PC-3 (cell line): ENCODE measurements at regions not wholly inside any gene's neighbourhood (a gene's known extent, or its start where the extent isn't known, plus 50 kb on each side); places are given as distances from the start of the nearest gene placed in this dataset.

ENCODE experiments used
- ATAC-seq: fragments of 200-7000 bp; cut with Tn5 transposase; 2 replicates; pipeline ENCODE4 v1.9.1; 2020; ENCODE audit warnings: mild to moderate bottlenecking, moderate library complexity
- BruUV-seq: library from RNA; stranded (reverse); fragments of 400-500 nt; replicated peaks from 2 replicates; lab custom pipeline; 2021; lab: Mats Ljungman, UMichigan
- CTCF ChIA-PET: fragments of 300-600 bp; sonication (Branson Sonifier 250); formaldehyde crosslinking; loops from one replicate; lab custom pipeline; 2022; ENCODE audit warnings: antibody characterized with exemption; lab: Charles Lee
- POLR2A ChIA-PET: fragments of 300-600 bp; sonication (Branson Sonifier 250); formaldehyde crosslinking; loops from one replicate; lab custom pipeline; 2022; ENCODE audit warnings: antibody characterized with exemption; ENCODE audit not compliant: unreplicated experiment; lab: Charles Lee
- DNase-seq: peaks from one replicate; pipeline ENCODE4 v3.0.0-alpha.2; 2015
- H2AFZ ChIP-seq: fragments of 300-600 bp; sonication (generic); 2 replicates; pipeline ENCODE4 v1.6.0; 2016; ENCODE audit warnings: antibody characterized with exemption, low read length
- H3F3A ChIP-seq: fragments of 300-600 bp; sonication (generic); one replicate; pipeline ENCODE4 v1.6.0; 2017; ENCODE audit warnings: antibody characterized with exemption, low read length, control low read depth, mild to moderate bottlenecking; ENCODE audit not compliant: unreplicated experiment
- H3K27ac ChIP-seq: fragments of 300-600 bp; sonication (generic); 2 replicates; pipeline ENCODE4 v1.5.1; 2016; ENCODE audit warnings: mild to moderate bottlenecking, low read length
- H3K27me3 ChIP-seq: fragments of 300-600 bp; sonication (generic); 2 replicates; pipeline ENCODE4 v1.6.1; 2016; ENCODE audit warnings: low read length, mixed read lengths
- H3K36me3 ChIP-seq: fragments of 300-600 bp; sonication (generic); 2 replicates; pipeline ENCODE4 v1.6.1; 2016; ENCODE audit warnings: low read depth, mixed run types, low read length, mixed read lengths
- H3K4me1 ChIP-seq: fragments of 300-600 bp; sonication (generic); 2 replicates; pipeline ENCODE4 v1.5.1; 2016; ENCODE audit warnings: low read length; ENCODE audit not compliant: insufficient read depth
- H3K4me2 ChIP-seq: fragments of 300-600 bp; sonication (generic); 2 replicates; pipeline ENCODE4 v1.6.0; 2016; ENCODE audit warnings: low read length
- H3K4me3 ChIP-seq: fragments of 300-600 bp; sonication (generic); 2 replicates; pipeline ENCODE4 v1.5.1; 2016; ENCODE audit warnings: mild to moderate bottlenecking, low read length, mixed read lengths
- H3K79me2 ChIP-seq: fragments of 300-600 bp; sonication (generic); 2 replicates; pipeline ENCODE4 v1.6.1; 2017; ENCODE audit warnings: low read length, mixed read lengths
- H3K9ac ChIP-seq: fragments of 300-600 bp; sonication (generic); 2 replicates; pipeline ENCODE4 v1.6.0; 2016; ENCODE audit warnings: mild to moderate bottlenecking, low read length
- H3K9me2 ChIP-seq: fragments of 300-600 bp; sonication (generic); replicated peaks from 2 replicates; pipeline ENCODE4 v1.6.1; 2016; ENCODE audit warnings: mixed run types, low read length, mixed read lengths
- H3K9me3 ChIP-seq: fragments of 300-600 bp; sonication (generic); 2 replicates; pipeline ENCODE4 v1.6.1; 2016; ENCODE audit warnings: low read length, mixed read lengths
- H4K20me1 ChIP-seq: fragments of 300-600 bp; sonication (generic); 2 replicates; pipeline ENCODE4 v1.6.1; 2016; ENCODE audit warnings: low read length, mixed read lengths
- EZH2 ChIP-seq: fragments of 300-600 bp; sonication (generic); IDR thresholded peaks from one replicate; pipeline ENCODE4 v1.6.1; 2017; ENCODE audit warnings: antibody characterized with exemption, mild to moderate bottlenecking, low read length; ENCODE audit not compliant: unreplicated experiment
- EZH2phosphoT487 ChIP-seq: fragments of 300-600 bp; sonication (generic); IDR thresholded peaks from 2 replicates; pipeline ENCODE4 v1.6.1; 2018; ENCODE audit warnings: mild to moderate bottlenecking, antibody characterized with exemption, low read length, borderline replicate concordance
- intact Hi-C: fragments of 100-400 bp; cut with micrococcal nuclease; formaldehyde crosslinking; loops from 2 replicates; pipeline ENCODE4 v1.9.0; 2023
- TF ChIP-seq, protein P1 (sequence below): fragments of 300-600 bp; sonication (generic); conservative IDR thresholded peaks from 2 replicates; pipeline ENCODE4 v1.5.1; 2017; ENCODE audit warnings: antibody characterized with exemption, low read depth, mild to moderate bottlenecking, low read length

DNA sequence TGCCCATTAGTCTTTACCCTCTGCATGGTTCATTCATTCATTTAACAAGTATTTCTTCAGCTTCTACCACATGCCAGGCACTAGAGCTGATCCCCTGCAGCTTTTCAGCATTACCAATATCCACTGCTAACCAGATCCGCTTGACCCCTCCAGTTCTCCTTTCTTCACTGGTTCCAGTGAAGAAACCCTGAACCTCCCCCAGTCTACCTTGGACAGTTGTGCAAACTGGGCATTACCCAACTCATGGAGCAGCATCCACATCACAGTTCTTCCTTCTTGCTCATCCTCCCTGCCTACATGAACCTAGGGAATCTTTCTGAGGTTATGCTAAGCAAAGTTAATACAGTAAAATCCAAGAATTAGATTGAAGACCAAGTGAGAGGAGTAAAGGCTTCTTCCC lies 78.7 kb upstream of the SERP2 start:
- Histone ChIP-seq H3K27ac (no peak overlapping the region), H3K36me3 (no peaks in the 10 kb centered on the region), H3K4me3 (no peak overlapping the region), H4K20me1 (no peaks in the 10 kb centered on the region), H3K4me1 (peaks cover 24% of the 10 kb centered on the region), H2AFZ (no peak overlapping the region), H3K79me2 (no peaks in the 10 kb centered on the region), H3K9me3 (no peaks in the 10 kb centered on the region), H3K9ac (no peak overlapping the region), H3K9me2 (no peaks in the 10 kb centered on the region), H3F3A (no peaks in the 10 kb centered on the region), H3K4me2 (no peak overlapping the region), H3K27me3 (no peaks in the 10 kb centered on the region)
- no peak for ATAC-seq
- intact Hi-C loops = no loop called here
- no TSS peak for BruUV-seq
- POLR2A ChIA-PET = no interaction called here
- no peak for DNase-seq
- no peak for TF ChIP-seq EZH2
- TF ChIP-seq, protein P1, sequence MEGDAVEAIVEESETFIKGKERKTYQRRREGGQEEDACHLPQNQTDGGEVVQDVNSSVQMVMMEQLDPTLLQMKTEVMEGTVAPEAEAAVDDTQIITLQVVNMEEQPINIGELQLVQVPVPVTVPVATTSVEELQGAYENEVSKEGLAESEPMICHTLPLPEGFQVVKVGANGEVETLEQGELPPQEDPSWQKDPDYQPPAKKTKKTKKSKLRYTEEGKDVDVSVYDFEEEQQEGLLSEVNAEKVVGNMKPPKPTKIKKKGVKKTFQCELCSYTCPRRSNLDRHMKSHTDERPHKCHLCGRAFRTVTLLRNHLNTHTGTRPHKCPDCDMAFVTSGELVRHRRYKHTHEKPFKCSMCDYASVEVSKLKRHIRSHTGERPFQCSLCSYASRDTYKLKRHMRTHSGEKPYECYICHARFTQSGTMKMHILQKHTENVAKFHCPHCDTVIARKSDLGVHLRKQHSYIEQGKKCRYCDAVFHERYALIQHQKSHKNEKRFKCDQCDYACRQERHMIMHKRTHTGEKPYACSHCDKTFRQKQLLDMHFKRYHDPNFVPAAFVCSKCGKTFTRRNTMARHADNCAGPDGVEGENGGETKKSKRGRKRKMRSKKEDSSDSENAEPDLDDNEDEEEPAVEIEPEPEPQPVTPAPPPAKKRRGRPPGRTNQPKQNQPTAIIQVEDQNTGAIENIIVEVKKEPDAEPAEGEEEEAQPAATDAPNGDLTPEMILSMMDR = no peak
- TF ChIP-seq EZH2phosphoT487 = no peak
- CTCF ChIA-PET = no interaction called here

DNA sequence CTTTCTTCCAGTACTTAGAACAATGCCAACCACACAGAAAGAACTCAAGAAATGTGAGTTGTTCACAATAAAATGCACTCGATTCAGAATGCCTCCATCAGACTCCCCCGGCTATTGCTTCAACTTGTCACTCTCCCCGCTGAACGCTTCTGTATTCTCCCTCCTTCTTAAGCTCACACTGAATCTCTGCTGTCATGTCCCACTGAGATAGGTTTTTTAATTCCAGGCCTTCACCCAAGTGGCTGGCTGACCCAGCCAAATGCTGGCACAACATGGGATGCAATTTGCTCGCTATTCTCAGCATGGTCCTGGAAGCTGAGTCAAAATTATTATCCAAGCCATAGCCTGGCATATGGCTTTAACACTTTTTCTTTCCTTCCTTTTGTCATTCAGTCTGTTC lies 76.8 kb upstream of the SERP2 start:
- POLR2A ChIA-PET = interaction anchor here (0.6 kb wide), 1 partner anchor 17 kb away, joined by 3 read pairs; no protein-coding TSS in a partner anchor
- H3K79me2 ChIP-seq = no peaks in the 10 kb centered on the region
- TF ChIP-seq, protein P1 = no peak
- TF ChIP-seq EZH2phosphoT487 (no peak), EZH2 (no peak)
- ATAC-seq (no peak), DNase-seq (no peak)
- H3K4me2 ChIP-seq = no peak overlapping the region
- H3K27me3 ChIP-seq = no peaks in the 10 kb centered on the region
- no TSS peak for BruUV-seq
- no peaks in the 10 kb centered on the region for H3K9me3 ChIP-seq
- no peak overlapping the region for H3K4me3 ChIP-seq
- H3K9me2 ChIP-seq = no peaks in the 10 kb centered on the region
- H2AFZ ChIP-seq = no peak overlapping the region
- H3K9ac ChIP-seq = no peak overlapping the region
- CTCF ChIA-PET = no interaction called here
- intact Hi-C loops = no loop called here
- H3F3A ChIP-seq = peaks cover 7% of the 10 kb centered on the region
- peaks cover 44% of the 10 kb centered on the region for H3K4me1 ChIP-seq
- H3K27ac ChIP-seq = no peak overlapping the region
- H3K36me3 ChIP-seq = no peaks in the 10 kb centered on the region
- H4K20me1 ChIP-seq = no peaks in the 10 kb centered on the region

DNA sequence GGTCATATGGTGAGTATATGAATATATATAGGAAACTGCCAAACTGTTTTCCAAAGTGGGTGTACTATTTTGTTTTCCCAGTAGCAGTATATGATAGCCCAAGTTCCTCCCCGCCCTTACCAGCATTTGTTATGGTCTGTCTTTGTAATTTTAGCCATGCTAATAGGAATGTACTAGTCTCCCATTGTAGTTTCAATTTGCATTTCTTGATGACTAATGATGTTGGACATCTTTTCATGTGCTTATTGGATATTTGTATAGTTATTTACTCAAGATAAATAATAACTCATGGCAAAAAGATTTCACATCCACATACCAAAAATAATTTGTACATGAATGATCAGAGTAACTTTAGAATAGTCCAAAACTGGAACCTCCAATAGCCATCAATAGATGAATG lies 75.3 kb upstream of the SERP2 start:
- TF ChIP-seq, protein P1 = no peak
- TF ChIP-seq EZH2 = no peak
- H3K9me3 ChIP-seq = no peaks in the 10 kb centered on the region
- DNase-seq (peak; percentile 84), ATAC-seq (peak; percentile 67)
- peaks cover 7% of the 10 kb centered on the region for H3F3A ChIP-seq
- no peaks in the 10 kb centered on the region for H3K79me2 ChIP-seq
- intact Hi-C loops = no loop called here
- H3K4me1 ChIP-seq = peaks cover 55% of the 10 kb centered on the region
- no peak overlapping the region for H2AFZ ChIP-seq
- peak overlapping the region; percentile 37; the same call in 1 of the 2 replicates for H3K4me2 ChIP-seq
- H3K9ac ChIP-seq = peak overlapping the region; percentile 42; the same call in 1 of the 2 replicates
- no peak overlapping the region for H3K4me3 ChIP-seq
- no peaks in the 10 kb centered on the region for H4K20me1 ChIP-seq
- BruUV-seq = no TSS peak
- H3K36me3 ChIP-seq = no peaks in the 10 kb centered on the region
- ChIA-PET POLR2A (no interaction called here), CTCF (no interaction called here)
- H3K27me3 ChIP-seq = no peaks in the 10 kb centered on the region
- peak overlapping the region; percentile 100 for H3K27ac ChIP-seq
- no peaks in the 10 kb centered on the region for H3K9me2 ChIP-seq
